ENCODE measurements at regions not wholly inside any gene's neighbourhood (a gene's known extent, or its start where the extent isn't known, plus 50 kb on each side); places are given as distances from the start of the nearest gene placed in this dataset.

DNA sequence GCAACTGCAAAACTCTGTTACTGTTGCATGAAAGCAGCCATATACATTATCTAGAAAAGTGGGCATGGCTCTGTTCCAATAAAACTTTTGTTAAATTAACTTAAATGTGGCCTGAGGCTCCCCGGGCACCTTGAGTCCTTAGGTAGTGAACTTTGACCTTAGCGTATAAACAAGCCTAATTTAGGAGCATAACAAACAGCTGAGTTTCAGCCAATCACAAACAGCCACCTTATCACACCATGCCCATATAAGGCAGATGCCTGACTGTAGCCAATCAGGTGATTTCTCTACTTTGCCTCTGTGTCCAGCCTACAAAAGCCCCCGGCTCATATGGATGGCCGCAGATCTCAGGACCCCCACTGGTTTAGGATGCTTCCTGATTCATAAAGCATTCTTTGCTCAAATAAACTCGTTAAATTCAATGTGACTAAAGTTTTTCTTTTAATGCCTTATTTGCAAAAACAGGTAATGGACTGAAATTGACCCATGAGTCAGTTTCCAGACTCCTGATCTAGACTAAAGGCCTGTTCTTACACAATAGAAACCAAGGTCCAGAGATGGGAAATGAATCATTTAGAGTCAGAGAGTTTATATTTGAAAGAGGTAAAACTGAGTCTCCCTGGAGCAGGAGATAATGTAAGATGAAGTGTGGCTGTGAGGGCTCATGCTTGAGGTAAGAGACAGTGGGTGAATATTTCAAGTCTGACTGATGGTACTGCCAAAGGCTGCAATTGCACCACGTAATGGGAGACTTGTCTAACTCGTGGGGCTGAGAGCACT is 130.2 kb downstream of the FGF9 start:
- Mint-ChIP-seq H3K9me3 (no peaks in the 10 kb centered on the region), H3K36me3 (no peaks in the 10 kb centered on the region), H3K27me3 (peaks cover 1% of the 10 kb centered on the region), H3K27ac (no peak overlapping the region), H3K4me1 (no peaks in the 10 kb centered on the region), H3K4me3 (no peak overlapping the region)

DNA sequence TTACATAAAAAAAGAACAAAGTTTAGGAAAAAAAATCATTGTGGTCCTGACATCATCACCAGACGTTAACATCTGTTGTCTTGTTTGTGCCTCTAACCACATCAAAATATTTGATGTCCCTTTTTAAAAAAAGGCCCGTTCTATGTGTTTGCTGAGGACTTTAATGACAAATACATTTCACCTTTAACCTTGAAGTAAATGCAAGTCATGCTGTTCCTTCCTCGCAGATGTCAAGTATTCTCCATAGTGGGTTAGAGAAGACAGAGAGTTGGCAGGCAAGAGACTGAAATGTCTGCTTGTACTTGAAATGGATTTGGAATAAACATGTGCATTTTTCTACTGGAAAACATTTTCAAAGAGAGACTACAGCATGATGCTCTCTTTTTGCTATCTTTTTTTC is 134.9 kb downstream of the FGF9 start:
- Mint-ChIP-seq H3K27ac (no peak overlapping the region), H3K4me3 (no peak overlapping the region), H3K36me3 (no peaks in the 10 kb centered on the region), H3K27me3 (peaks cover 6% of the 10 kb centered on the region), H3K9me3 (no peaks in the 10 kb centered on the region), H3K4me1 (no peaks in the 10 kb centered on the region)

DNA sequence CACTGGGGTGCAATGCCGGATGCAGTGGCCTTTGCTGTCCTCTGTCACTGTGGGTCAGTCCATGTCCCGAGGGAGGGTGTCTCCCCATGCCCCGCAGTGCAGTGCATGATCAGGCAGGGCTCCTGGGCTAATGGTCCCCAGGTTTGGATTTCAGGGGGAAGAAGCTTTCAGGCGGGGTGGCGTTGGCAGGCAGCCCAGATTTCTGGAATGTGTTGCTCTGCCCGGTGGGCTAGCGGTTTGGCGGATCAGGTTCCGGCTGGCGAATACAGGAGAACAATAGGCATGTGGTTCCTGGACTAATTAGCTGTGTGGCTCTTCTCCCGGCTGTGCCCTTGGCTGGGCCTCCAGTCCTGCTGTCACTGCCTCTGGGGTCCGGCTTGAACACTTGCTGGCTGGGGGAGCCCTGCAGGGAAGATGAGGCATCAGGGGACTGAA is 141.3 kb downstream of the FGF9 start:
- Mint-ChIP-seq H3K27ac (no peak overlapping the region), H3K4me1 (no peaks in the 10 kb centered on the region), H3K4me3 (no peak overlapping the region), H3K36me3 (no peaks in the 10 kb centered on the region), H3K27me3 (peaks cover 4% of the 10 kb centered on the region), H3K9me3 (no peaks in the 10 kb centered on the region)

DNA sequence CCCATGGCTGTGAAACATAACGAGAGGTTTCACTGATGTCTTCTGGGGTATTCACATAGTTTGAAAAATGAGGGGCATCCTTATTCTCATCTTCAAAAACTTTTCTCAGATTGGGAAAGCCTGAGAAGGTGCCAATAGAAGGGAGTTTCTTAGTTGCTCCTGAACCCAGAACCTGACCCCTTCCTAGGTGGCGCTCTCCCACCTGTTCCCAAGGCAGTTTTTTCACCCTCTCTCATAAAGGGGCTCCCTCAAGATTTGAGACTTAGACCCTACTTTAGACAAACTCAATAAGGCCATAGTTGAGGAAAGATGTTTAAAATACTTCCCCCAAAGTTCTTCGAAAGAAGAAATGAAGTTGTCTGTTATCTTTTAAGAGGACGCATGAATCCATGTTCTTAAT is 142.2 kb downstream of the FGF9 start:
- Mint-ChIP-seq H3K27me3 (peaks cover 2% of the 10 kb centered on the region), H3K4me3 (no peak overlapping the region), H3K9me3 (no peaks in the 10 kb centered on the region), H3K4me1 (no peaks in the 10 kb centered on the region), H3K36me3 (no peaks in the 10 kb centered on the region), H3K27ac (no peak overlapping the region)

DNA sequence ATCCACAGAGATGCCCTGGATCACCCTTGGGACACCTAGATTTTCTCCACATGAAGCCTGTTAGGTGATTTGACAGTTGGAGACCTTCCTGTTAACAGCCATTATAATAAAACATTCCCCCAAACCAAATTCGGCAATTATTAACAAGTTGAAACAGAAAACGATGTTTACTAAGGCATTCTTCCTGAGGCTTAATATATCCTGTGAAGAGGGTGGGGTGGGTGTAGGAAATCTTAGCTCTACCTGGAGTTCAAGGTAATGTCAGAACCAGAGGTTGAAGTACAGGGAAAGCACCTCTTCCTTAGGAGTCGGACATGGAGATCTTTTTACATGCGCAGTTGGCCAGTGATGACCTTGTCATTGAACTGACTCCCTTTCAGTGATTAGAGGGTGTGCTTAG is 143.0 kb downstream of the FGF9 start:
- Mint-ChIP-seq H3K27me3 (no peaks in the 10 kb centered on the region), H3K36me3 (no peaks in the 10 kb centered on the region), H3K27ac (no peak overlapping the region), H3K9me3 (no peaks in the 10 kb centered on the region), H3K4me1 (no peaks in the 10 kb centered on the region), H3K4me3 (no peak overlapping the region)

DNA sequence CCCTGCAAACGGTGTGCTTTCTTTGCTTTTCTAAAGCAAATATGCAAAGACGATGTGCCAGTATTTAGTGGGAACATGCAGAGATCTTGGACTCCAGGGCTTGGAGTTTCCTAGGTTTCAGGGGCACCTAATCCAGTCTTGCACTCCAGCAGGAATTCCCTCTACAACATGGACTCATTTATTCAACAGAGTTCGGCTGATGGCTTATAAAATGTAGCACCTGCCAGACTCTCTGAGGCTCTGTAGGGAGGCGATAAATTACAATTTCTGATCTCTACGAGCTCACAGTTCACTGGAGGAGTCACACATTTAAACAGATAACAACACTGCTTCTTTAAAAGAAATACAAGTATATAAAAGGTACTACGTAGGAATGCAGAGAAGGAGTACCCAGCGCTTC is 143.7 kb downstream of the FGF9 start:
- H3K9me3 Mint-ChIP-seq: no peaks in the 10 kb centered on the region
- H3K27me3 Mint-ChIP-seq: no peaks in the 10 kb centered on the region
- H3K4me1 Mint-ChIP-seq: no peaks in the 10 kb centered on the region
- H3K4me3 Mint-ChIP-seq: no peak overlapping the region
- no peaks in the 10 kb centered on the region for H3K36me3 Mint-ChIP-seq
- no peak overlapping the region for H3K27ac Mint-ChIP-seq

DNA sequence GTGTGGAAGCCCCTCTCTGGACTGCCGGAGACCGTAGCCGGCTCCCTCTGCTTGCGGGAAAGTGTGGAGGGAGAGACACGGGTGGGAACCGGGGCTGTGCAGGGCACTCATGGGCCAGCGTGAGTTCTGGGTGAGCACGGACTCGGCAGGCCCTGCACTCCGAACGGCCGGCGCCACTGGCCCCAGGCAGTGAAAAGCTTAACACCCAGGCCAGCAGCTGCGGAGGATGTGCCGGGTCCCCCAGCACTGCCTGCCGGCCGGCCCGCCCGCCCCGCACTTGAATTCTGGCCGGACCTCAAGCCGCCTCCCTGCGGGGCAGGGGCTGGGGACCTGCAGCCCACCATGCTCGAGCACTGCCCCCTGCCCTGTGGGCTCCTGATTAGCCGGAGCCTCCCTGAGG is 147.0 kb downstream of the FGF9 start:
- H3K36me3 Mint-ChIP-seq: no peaks in the 10 kb centered on the region
- H3K27me3 Mint-ChIP-seq: no peaks in the 10 kb centered on the region
- no peak overlapping the region for H3K27ac Mint-ChIP-seq
- H3K4me1 Mint-ChIP-seq: no peaks in the 10 kb centered on the region
- no peak overlapping the region for H3K4me3 Mint-ChIP-seq
- H3K9me3 Mint-ChIP-seq: no peaks in the 10 kb centered on the region

DNA sequence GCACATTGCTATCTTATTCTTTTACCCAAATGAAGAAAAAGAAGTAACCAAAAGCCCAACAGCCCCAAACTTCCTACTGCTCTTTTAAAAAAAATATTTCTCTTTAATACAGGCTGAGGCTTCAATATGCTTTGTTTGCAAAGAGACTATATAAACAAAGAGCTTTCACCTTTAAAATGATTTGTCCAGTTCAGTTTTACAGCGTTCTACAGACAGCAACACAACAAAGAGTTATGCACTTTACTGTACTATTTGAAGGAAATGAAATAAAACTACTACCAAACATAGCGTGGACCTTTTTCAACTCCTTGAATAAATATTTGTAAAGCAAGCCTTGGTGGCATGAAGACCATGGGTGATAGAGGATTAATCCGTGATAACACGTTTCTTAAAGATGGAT is 151.2 kb downstream of the FGF9 start:
- H3K27me3 Mint-ChIP-seq: no peaks in the 10 kb centered on the region
- H3K9me3 Mint-ChIP-seq: no peaks in the 10 kb centered on the region
- no peak overlapping the region for H3K27ac Mint-ChIP-seq

DNA sequence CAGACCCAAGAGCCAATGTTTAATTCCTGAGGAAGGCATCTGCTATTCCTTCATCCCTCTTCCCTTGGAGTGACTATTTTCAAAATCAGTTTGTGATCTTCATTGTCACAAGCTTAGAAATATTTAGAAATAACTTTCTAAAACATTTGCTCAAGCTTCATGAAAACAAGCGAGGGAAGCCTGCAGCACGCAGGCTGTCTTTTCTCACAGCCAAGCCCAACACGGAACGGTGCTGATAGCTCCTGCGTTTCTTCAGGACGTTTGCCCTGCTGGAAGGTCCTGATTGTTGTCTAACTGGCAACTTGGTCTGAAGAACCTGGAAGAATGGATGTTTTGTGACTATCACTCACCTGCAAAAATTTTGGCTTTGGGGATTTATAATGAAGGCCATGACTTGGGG is 152.5 kb downstream of the FGF9 start:
- H3K4me1 Mint-ChIP-seq: no peaks in the 10 kb centered on the region
- H3K9me3 Mint-ChIP-seq: no peaks in the 10 kb centered on the region
- H3K36me3 Mint-ChIP-seq: no peaks in the 10 kb centered on the region
- no peaks in the 10 kb centered on the region for H3K27me3 Mint-ChIP-seq
- H3K27ac Mint-ChIP-seq: no peak overlapping the region
- H3K4me3 Mint-ChIP-seq: no peak overlapping the region

More for the DNA sequence above, 151.2 kb downstream of the FGF9 start:
- no peak overlapping the region for H3K4me3 Mint-ChIP-seq
- H3K36me3 Mint-ChIP-seq: no peaks in the 10 kb centered on the region
- no peaks in the 10 kb centered on the region for H3K4me1 Mint-ChIP-seq

DNA sequence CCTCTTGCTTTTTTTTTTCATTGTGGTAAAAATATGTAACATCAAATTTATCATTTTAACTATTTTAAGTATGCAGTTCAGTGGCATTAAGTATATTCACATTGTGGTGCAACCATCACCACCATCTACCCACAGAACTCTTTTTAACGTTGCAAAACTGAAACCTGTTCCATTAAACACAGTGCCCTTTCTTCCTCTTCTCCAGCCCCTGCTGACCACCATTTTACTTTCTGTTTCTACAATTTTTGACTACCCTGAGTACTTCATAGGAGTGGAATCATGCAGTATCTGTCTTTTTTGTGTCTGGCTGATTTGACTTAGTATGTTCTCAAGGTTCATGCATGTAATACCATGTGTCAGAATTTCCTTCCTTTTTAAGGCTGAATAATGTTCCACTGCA is 153.1 kb downstream of the FGF9 start:
- H3K27me3 Mint-ChIP-seq: no peaks in the 10 kb centered on the region
- no peaks in the 10 kb centered on the region for H3K4me1 Mint-ChIP-seq
- H3K9me3 Mint-ChIP-seq: no peaks in the 10 kb centered on the region
- no peaks in the 10 kb centered on the region for H3K36me3 Mint-ChIP-seq
- H3K27ac Mint-ChIP-seq: no peak overlapping the region
- no peak overlapping the region for H3K4me3 Mint-ChIP-seq

DNA sequence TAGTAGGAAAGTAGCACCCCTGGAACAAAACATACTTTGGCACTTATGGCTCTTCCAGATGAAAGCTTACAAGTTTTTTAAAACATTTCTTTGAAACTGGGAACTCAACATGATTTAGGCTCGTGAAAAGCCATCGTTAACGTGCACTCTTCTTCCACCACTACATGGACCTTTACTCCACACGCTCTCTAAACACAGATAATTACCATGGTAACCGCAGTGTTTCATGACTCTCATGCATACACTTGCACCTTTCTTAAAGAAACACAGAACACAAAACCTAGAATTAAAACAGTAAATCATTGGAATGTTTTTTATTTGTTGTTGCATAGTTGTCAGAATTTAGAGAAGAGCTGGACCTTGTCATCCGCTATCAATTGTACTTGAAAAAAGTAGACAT is 154.3 kb downstream of the FGF9 start:
- Mint-ChIP-seq H3K36me3 (no peaks in the 10 kb centered on the region), H3K27ac (no peak overlapping the region), H3K9me3 (no peaks in the 10 kb centered on the region), H3K4me3 (no peak overlapping the region), H3K4me1 (no peaks in the 10 kb centered on the region), H3K27me3 (no peaks in the 10 kb centered on the region)

DNA sequence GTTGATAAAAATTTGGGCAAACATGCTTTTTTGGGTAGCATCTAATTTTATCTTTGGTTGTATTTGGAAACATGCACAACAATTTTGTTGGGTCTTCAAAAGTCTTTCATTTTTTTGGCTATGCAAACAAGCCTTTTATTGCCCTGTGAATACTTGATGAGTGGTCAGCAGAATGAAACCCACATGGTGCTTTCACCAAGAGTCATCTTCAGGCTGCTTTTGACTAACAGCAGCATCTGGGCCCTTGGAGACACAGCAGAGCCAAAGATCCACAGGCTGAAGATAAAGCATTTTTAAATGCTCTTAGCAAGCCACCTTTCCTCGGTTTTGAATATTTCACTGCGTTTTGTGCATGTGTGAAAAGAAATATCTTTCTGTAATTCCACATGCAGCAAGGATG is 154.9 kb downstream of the FGF9 start:
- Mint-ChIP-seq H3K27me3 (no peaks in the 10 kb centered on the region), H3K9me3 (no peaks in the 10 kb centered on the region), H3K36me3 (no peaks in the 10 kb centered on the region), H3K4me3 (no peak overlapping the region), H3K4me1 (no peaks in the 10 kb centered on the region), H3K27ac (no peak overlapping the region)

DNA sequence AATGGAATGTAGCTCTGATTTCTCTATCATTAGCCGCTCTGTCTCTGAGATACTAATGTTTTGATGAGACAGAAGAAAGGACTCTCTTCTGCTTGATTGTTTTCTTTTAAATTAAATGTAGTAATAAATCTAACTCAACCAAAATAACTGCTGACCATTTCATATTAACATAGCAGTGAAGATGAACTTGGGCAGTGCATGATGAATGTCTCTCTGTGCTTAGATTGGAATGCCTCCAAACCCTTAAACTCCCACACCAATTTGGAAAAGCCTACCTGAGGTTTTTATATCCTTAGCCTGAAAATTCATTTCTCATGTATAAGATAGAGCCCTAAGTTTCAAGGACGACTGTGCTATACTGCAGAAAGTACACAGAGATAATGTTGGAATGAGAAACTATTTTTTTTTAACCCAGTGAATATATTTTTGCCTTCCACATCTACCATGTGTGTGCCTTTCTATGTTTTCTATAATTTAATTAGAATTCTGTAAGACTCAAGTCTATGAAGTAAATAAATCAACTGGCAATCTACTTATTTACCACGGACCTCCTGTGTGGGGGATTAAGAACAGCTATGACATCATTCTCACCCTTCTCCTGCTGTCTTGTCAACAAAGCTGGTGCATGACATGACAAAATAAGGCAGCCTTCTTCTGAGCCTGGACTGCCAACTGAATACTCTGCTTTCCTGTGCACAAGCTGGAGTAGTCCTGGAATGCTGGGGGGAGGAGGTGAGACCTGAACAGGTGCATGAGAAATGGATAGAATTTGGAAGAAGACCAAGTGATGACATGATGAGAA is 155.5 kb downstream of the FGF9 start:
- no peaks in the 10 kb centered on the region for H3K27me3 Mint-ChIP-seq
- H3K36me3 Mint-ChIP-seq: no peaks in the 10 kb centered on the region
- no peaks in the 10 kb centered on the region for H3K4me1 Mint-ChIP-seq
- no peak overlapping the region for H3K27ac Mint-ChIP-seq
- H3K9me3 Mint-ChIP-seq: no peaks in the 10 kb centered on the region
- no peak overlapping the region for H3K4me3 Mint-ChIP-seq

DNA sequence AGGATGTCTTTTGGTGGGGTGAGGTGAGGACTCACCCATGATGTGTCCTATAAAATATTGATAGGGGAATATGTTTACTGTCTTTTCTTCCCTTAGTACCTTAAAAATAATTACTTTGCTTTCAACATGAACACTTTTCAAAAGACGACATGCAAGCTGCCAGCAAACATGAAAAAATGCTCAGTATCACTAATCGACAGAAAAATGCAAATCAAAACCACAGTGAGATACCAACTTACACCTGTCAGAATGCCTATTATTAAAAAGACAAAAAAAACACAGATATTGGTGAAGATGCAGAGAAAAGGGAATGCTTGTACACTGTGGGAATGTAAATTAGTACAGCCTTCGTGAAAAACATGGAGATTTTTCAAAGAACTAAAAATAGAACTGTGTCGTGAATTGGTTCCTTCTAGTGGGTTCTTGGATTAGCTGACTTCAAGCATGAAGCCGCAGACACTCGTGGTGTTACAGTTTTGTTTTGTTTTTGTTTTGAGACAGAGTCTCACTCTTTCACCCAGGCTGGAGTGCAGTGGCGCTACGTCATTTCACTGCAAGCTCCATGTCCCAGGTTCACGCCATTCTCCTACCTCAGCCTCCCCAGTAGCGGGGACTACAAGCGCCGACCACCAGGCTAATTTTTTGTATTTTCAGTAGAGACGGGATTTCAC is 160.9 kb downstream of the FGF9 start:
- H3K27me3 Mint-ChIP-seq: no peaks in the 10 kb centered on the region
- H3K9me3 Mint-ChIP-seq: no peaks in the 10 kb centered on the region
- no peaks in the 10 kb centered on the region for H3K4me1 Mint-ChIP-seq
- no peak overlapping the region for H3K4me3 Mint-ChIP-seq
- H3K36me3 Mint-ChIP-seq: no peaks in the 10 kb centered on the region
- no peak overlapping the region for H3K27ac Mint-ChIP-seq

DNA sequence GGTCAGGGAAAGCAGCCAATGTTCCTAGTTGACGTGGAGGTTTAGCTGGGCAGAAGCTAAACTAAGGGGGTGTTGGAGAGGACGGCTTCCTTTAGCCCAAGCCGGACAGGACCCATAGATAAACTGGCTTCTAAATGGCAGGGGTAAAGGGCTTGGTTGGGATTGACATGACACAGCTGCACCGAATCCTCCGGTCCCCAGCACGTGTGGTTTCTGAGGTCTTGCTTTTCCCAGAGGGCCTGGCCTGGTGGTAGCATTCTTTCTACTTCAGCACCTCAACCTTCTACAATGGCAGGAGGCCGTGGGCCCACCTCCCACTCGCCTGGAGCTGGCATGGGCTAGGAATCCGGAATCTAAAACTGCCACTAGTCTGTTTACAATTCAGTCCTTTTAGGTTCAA is 163.0 kb downstream of the FGF9 start:
- H3K27me3 Mint-ChIP-seq: no peaks in the 10 kb centered on the region
- no peak overlapping the region for H3K4me3 Mint-ChIP-seq
- no peaks in the 10 kb centered on the region for H3K4me1 Mint-ChIP-seq
- no peaks in the 10 kb centered on the region for H3K36me3 Mint-ChIP-seq
- H3K27ac Mint-ChIP-seq: no peak overlapping the region
- no peaks in the 10 kb centered on the region for H3K9me3 Mint-ChIP-seq

DNA sequence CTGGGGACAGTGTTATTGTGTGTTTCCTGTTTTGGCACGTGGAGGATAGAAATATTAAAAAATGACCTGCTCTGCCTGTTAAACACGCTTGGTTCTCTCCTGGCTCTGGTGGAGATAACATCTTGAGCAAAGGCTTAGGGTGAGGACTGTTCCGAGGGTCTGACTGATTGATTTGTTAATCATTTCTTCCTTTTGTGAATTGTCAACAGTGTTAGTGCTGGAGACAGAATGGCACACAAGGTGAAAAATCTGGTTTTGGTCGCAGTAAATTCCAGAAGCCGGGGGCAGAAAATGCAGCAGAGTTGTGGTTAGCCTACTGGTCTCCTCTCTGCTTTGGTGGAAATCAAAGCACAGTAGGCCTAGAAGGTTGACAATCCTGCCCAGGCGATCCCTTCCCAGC is 163.6 kb downstream of the FGF9 start:
- H3K27ac Mint-ChIP-seq: no peak overlapping the region
- no peaks in the 10 kb centered on the region for H3K36me3 Mint-ChIP-seq
- H3K9me3 Mint-ChIP-seq: no peaks in the 10 kb centered on the region
- no peaks in the 10 kb centered on the region for H3K4me1 Mint-ChIP-seq
- H3K27me3 Mint-ChIP-seq: no peaks in the 10 kb centered on the region
- H3K4me3 Mint-ChIP-seq: no peak overlapping the region
